Esophagus muscularis mucosa (tissue), 4 donors: ENCODE measurements at regions not wholly inside any gene's neighbourhood (a gene's known extent, or its start where the extent isn't known, plus 50 kb on each side); places are given as distances from the start of the nearest gene placed in this dataset.

ENCODE experiments used
- DNase-seq: peaks from one replicate; pipeline ENCODE4 v3.0.0-alpha.2; 2017; ENCODE audit errors: extremely low spot score
- H3K27ac ChIP-seq, 4 donors: fragments of 200-600 bp; sonication (generic); replicated peaks in 1 of 4; 1 replicate in 3 of 4; 2 replicates in 1 of 4; pipeline ENCODE4 v1.5.1; 2016 to 2019; ENCODE audit warnings: mild to moderate bottlenecking in 1 of 4
- H3K27me3 ChIP-seq, 4 donors: fragments of 200-600 bp; sonication (generic); one replicate each; pipeline versions ENCODE4 v1.5.1 to v1.6.0; 2016 to 2019
- H3K36me3 ChIP-seq, 4 donors: fragments of 200-600 bp; sonication (generic); one replicate each; pipeline ENCODE4 v1.5.1; 2016 to 2019
- H3K4me1 ChIP-seq, 4 donors: fragments of 200-600 bp; sonication (generic); one replicate each; pipeline ENCODE4 v1.5.1; 2016 to 2019
- H3K4me3 ChIP-seq, 4 donors: fragments of 200-600 bp; sonication (generic); 1 replicate in 2 of 4; 2 replicates in 2 of 4; pipeline ENCODE4 v1.5.1; 2016 to 2019; ENCODE audit warnings: mild to moderate bottlenecking in 4 of 4, moderate library complexity in 1 of 4
- H3K9me3 ChIP-seq, 4 donors: fragments of 200-600 bp; sonication (generic); 1 replicate in 3 of 4; 2 replicates in 1 of 4; pipeline ENCODE4 v1.5.1; 2016 to 2019
- EP300 ChIP-seq: sonication (generic); formaldehyde crosslinking; IDR thresholded peaks from one replicate; pipeline ENCODE4 v1.6.1; 2017; ENCODE audit warnings: antibody characterized with exemption
- POLR2A ChIP-seq: fragments of 450-650 bp; IDR thresholded peaks from one replicate; pipeline ENCODE4 v1.6.1; 2017; ENCODE audit warnings: antibody characterized with exemption, moderate library complexity, mild to moderate bottlenecking, low read depth
- POLR2AphosphoS5 ChIP-seq, 2 donors: sonication (generic); formaldehyde crosslinking; IDR thresholded peaks; one replicate each; pipeline ENCODE4 v1.6.1; 2017; ENCODE audit warnings: antibody characterized with exemption in 2 of 2
- WGBS: methylation state at CpG from one replicate; pipeline ENCODE4 v1.1.5; 2018; 5-methylcytosine and 5-hydroxymethylcytosine counted together
- intact Hi-C: fragments of 100-400 bp; cut with DNase I; formaldehyde crosslinking; loops from one replicate; pipeline ENCODE4 v1.15.1; 2023
- TF ChIP-seq, protein P1 (sequence below), 3 experiments: fragments of 200-600 bp in 2 of 3; fragments of 450-650 bp in 1 of 3; sonication (generic) in 2 of 3; IDR thresholded peaks; one replicate each; pipeline ENCODE4 v1.5.1; 2017 to 2019; ENCODE audit warnings: antibody characterized with exemption in 3 of 3, mild to moderate bottlenecking in 2 of 3, moderate library complexity in 1 of 3

DNA sequence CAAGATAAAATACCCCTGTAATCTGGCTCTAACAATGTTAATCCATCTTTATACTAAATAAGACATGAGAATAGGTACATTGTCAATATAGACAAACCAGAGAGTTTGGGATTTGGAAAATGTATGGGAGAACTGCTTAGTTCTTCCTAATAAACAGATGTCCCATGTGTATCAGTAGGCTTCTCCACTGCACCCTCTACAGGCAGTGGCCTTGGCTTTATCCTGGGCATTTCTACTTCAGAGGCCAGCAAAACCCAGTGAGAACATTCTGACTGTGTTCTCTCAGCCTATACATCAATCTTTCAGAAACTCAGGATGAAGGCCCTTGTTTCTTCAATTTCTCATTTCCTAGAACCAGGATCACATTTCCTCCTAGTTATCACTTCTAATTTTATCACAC lies 1167.5 kb upstream of the ACVR2A start:
- Histone ChIP-seq H3K4me3 (no peak overlapping the region), H3K36me3 (no peaks in the 10 kb centered on the region), H3K9me3 (no peaks in the 10 kb centered on the region), H3K27ac (no peak overlapping the region), H3K27me3 (no peaks in the 10 kb centered on the region), H3K4me1 (no peaks in the 10 kb centered on the region)
- intact Hi-C loops = no loop called here
- no peak for TF ChIP-seq EP300
- no peak for TF ChIP-seq POLR2AphosphoS5 (IDR thresholded peaks at IDR 0.05)
- TF ChIP-seq POLR2A = no peak
- TF ChIP-seq, protein P1, sequence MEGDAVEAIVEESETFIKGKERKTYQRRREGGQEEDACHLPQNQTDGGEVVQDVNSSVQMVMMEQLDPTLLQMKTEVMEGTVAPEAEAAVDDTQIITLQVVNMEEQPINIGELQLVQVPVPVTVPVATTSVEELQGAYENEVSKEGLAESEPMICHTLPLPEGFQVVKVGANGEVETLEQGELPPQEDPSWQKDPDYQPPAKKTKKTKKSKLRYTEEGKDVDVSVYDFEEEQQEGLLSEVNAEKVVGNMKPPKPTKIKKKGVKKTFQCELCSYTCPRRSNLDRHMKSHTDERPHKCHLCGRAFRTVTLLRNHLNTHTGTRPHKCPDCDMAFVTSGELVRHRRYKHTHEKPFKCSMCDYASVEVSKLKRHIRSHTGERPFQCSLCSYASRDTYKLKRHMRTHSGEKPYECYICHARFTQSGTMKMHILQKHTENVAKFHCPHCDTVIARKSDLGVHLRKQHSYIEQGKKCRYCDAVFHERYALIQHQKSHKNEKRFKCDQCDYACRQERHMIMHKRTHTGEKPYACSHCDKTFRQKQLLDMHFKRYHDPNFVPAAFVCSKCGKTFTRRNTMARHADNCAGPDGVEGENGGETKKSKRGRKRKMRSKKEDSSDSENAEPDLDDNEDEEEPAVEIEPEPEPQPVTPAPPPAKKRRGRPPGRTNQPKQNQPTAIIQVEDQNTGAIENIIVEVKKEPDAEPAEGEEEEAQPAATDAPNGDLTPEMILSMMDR (IDR thresholded peaks at IDR 0.05) = no peak
- no peak for DNase-seq

DNA sequence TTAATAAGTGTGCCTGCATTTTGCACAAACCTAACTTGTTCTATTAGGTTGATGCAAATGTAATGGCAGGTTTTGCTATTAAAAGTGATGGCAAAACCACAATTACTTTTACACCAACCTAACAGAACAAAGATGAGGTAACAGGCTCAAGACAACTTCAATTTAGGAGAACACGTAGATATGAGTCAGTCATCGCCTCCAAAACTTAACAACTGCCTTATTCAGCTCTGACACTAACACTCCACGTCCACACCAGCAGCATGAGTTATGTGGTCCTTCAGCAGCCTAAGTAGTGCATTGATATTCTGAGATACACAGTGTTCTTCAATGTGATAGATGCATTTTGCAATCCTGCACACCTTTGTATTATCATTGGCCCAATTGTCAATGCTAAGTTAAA lies 1175.1 kb upstream of the ACVR2A start:
- H3K4me1 ChIP-seq = no peaks in the 10 kb centered on the region
- H3K27me3 ChIP-seq = no peaks in the 10 kb centered on the region
- no peaks in the 10 kb centered on the region for H3K36me3 ChIP-seq
- no peak overlapping the region for H3K4me3 ChIP-seq
- no peak overlapping the region for H3K27ac ChIP-seq
- no peaks in the 10 kb centered on the region for H3K9me3 ChIP-seq
- DNase-seq = no peak
- TF ChIP-seq POLR2A (no peak), EP300 (no peak), POLR2AphosphoS5 (IDR thresholded peaks at IDR 0.05) (no peak)
- TF ChIP-seq, protein P1 (IDR thresholded peaks at IDR 0.05) = no peak
- WGBS = 81% methylated on average over 3 of the region's 3 CpGs
- intact Hi-C loops = no loop called here

DNA sequence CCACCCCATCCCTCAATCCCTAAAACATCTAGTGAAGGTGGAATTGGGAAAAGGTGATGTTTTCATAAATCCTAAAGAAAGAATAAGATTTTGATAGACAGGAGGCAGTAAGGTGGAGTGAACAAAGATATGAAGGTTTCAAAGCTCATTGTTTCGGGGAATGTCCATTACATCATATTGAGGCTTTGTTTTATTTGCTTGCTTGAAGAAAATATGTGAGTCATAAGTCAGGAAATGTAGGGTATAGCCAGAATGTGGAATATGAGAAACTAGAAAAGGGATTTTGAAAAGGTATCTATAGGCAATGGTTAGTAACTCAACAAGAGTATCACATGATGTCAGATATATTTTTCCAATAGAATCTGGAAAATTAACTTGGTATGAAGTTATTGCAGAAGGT lies 1178.5 kb upstream of the ACVR2A start:
- Histone ChIP-seq H3K4me3 (no peak overlapping the region), H3K9me3 (no peaks in the 10 kb centered on the region), H3K36me3 (no peaks in the 10 kb centered on the region), H3K4me1 (no peaks in the 10 kb centered on the region), H3K27me3 (no peaks in the 10 kb centered on the region), H3K27ac (no peak overlapping the region)
- TF ChIP-seq, protein P1 (IDR thresholded peaks at IDR 0.05) = no peak
- TF ChIP-seq EP300 (no peak), POLR2A (no peak), POLR2AphosphoS5 (IDR thresholded peaks at IDR 0.05) (no peak)
- DNase-seq = no peak
- 88% methylated on average over 1 of the region's 1 CpG for WGBS
- intact Hi-C loops = no loop called here

DNA sequence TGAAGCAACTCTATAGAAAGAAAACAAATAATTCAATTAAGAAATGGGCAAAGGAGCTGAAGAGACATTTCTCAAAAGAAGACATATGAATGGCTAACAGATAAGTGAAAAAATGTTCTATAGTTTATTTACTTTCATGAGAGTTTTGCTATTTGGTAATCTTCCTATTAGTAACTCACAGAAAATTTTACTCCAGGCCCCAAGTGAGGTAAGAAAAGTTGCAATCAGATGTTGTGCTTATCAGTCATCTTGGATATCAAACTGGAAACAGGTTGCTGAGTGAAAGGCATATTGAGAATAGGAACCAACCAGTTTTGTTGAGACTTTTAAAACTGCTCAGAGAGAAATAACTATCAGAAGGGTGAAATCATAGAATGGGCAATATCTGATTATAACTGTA lies 1179.0 kb upstream of the ACVR2A start:
- intact Hi-C loops = no loop called here
- H3K4me3 ChIP-seq = no peak overlapping the region
- H3K27me3 ChIP-seq = no peaks in the 10 kb centered on the region
- DNase-seq = no peak
- TF ChIP-seq, protein P1 (IDR thresholded peaks at IDR 0.05) = no peak
- TF ChIP-seq POLR2AphosphoS5 (IDR thresholded peaks at IDR 0.05) (no peak), POLR2A (no peak), EP300 (no peak)
- no peaks in the 10 kb centered on the region for H3K9me3 ChIP-seq
- H3K27ac ChIP-seq = no peak overlapping the region
- H3K4me1 ChIP-seq = no peaks in the 10 kb centered on the region
- no peaks in the 10 kb centered on the region for H3K36me3 ChIP-seq

DNA sequence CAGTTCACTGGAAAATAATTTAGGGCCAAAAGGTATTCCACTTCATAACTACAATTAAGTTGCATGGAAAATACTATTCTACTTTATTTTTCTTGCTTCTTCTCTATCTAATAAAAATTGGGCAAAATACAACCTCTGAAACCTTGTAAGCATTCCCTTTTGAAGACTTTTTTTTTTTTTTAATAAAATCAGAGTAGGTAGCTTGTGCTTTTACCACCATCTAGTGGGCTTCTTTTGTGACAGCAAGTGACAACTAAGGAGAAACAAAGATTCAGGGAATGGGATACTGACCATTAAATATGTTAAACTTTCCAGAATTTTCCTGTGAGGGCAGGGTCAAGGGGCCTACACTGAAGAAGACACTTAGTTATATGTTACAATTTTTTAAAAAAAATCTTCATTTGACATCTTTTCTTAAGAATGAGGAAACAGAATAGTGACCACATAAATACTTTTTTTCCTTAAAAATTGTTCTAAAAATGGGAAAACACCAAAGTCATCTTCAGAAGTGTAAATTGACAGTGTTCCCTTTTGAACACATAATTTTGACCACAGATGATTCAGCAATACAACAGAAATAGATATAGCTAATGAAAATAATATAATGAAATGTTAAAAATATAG lies 1183.2 kb upstream of the ACVR2A start:
- H3K36me3 ChIP-seq = no peaks in the 10 kb centered on the region
- no peaks in the 10 kb centered on the region for H3K4me1 ChIP-seq
- DNase-seq = no peak
- no peaks in the 10 kb centered on the region for H3K27me3 ChIP-seq
- intact Hi-C loops = no loop called here
- no peak overlapping the region for H3K4me3 ChIP-seq
- H3K27ac ChIP-seq = no peak overlapping the region
- TF ChIP-seq EP300 = no peak
- TF ChIP-seq, protein P1 (IDR thresholded peaks at IDR 0.05) = peak; percentile 27 to 49 (median 40)
- H3K9me3 ChIP-seq = no peaks in the 10 kb centered on the region
